H4 (cell line): ENCODE measurements at regions not wholly inside any gene's neighbourhood (a gene's known extent, or its start where the extent isn't known, plus 50 kb on each side); places are given as distances from the start of the nearest gene placed in this dataset.

ENCODE experiments used
- DNase-seq: peaks from one replicate; pipeline ENCODE4 v3.0.0-alpha.2; 2015; ENCODE audit warnings: low spot score

- no peak for DNase-seq
These were observed 205.1 kb downstream of the DLL1 start for GRCh38 chr6:170085475-170086401.

GRCh38 chr6:170084166-170084730 lies 206.6 kb downstream of the DLL1 start:
- no peak for DNase-seq

- DNase-seq: no peak
These were observed 207.4 kb downstream of the DLL1 start for GRCh38 chr6:170083236-170084051.

- no peak for DNase-seq
These were observed 208.2 kb downstream of the DLL1 start for GRCh38 chr6:170082531-170083187.

- DNase-seq: no peak
These were observed 208.8 kb downstream of the DLL1 start for GRCh38 chr6:170082067-170082466.

- no peak for DNase-seq
These were observed 209.3 kb downstream of the DLL1 start for GRCh38 chr6:170081556-170081955.

GRCh38 chr6:170080828-170081371 lies 210.0 kb downstream of the DLL1 start:
- no peak for DNase-seq

GRCh38 chr6:170080169-170080827 lies 210.6 kb downstream of the DLL1 start:
- no peak for DNase-seq

- no peak for DNase-seq
These were observed 214.3 kb downstream of the DLL1 start for GRCh38 chr6:170076466-170077165.

GRCh38 chr6:170075659-170076223 lies 215.1 kb downstream of the DLL1 start:
- no peak for DNase-seq

- DNase-seq: no peak
These were observed 216.0 kb downstream of the DLL1 start for GRCh38 chr6:170074907-170075306.

- DNase-seq: no peak
These were observed 216.4 kb downstream of the DLL1 start for GRCh38 chr6:170074435-170074834.

GRCh38 chr6:170073846-170074245 lies 217.0 kb downstream of the DLL1 start:
- no peak for DNase-seq

GRCh38 chr6:170072246-170072645 lies 218.6 kb downstream of the DLL1 start:
- no peak for DNase-seq

- no peak for DNase-seq
These were observed 221.3 kb downstream of the DLL1 start for GRCh38 chr6:170069611-170070010.

- DNase-seq: no peak
These were observed 222.4 kb downstream of the DLL1 start for GRCh38 chr6:170068496-170068895.

GRCh38 chr6:170067923-170068360 lies 222.9 kb downstream of the DLL1 start:
- no peak for DNase-seq

GRCh38 chr6:170067181-170067641 lies 223.7 kb downstream of the DLL1 start:
- no peak for DNase-seq

GRCh38 chr6:170066679-170067078 lies 224.2 kb downstream of the DLL1 start:
- DNase-seq: no peak
